H9 (cell line): ENCODE measurements at regions not wholly inside any gene's neighbourhood (a gene's known extent, or its start where the extent isn't known, plus 50 kb on each side); places are given as distances from the start of the nearest gene placed in this dataset.

Source experiments
- DNase-seq: peaks from one replicate; pipeline ENCODE4 v3.0.0-alpha.2; 2017
- H2AFZ ChIP-seq: one replicate; pipeline ENCODE4 v1.6.1; 2013; ENCODE audit warnings: mild to moderate bottlenecking, low read length, control low read depth, moderate library complexity
- H2AK5ac ChIP-seq: 2 replicates; pipeline ENCODE4 v1.6.1; 2013; ENCODE audit warnings: low read length, control low read depth, mixed read lengths; ENCODE audit not compliant: insufficient read length
- H2BK120ac ChIP-seq: one replicate; pipeline ENCODE4 v1.6.1; 2013; ENCODE audit warnings: low read depth, mild to moderate bottlenecking, low read length, control low read depth, inconsistent platforms; ENCODE audit not compliant: poor library complexity, severe bottlenecking
- H2BK12ac ChIP-seq: 2 replicates; pipeline ENCODE4 v1.6.1; 2013; ENCODE audit warnings: low read length, control low read depth, mixed read lengths, low read depth; ENCODE audit not compliant: insufficient read length
- H2BK15ac ChIP-seq: 2 replicates; pipeline ENCODE4 v1.6.1; 2013; ENCODE audit warnings: low read depth, low read length, control low read depth
- H2BK20ac ChIP-seq: one replicate; pipeline ENCODE4 v1.6.1; 2013; ENCODE audit warnings: low read depth, mild to moderate bottlenecking, low read length, control low read depth, inconsistent platforms; ENCODE audit not compliant: poor library complexity, severe bottlenecking
- H2BK5ac ChIP-seq: 2 replicates; pipeline ENCODE4 v1.6.1; 2013; ENCODE audit warnings: low read length, control low read depth, mixed read lengths; ENCODE audit not compliant: insufficient read length
- H3K14ac ChIP-seq: 2 replicates; pipeline ENCODE4 v1.6.1; 2013; ENCODE audit warnings: low read length, control low read depth; ENCODE audit not compliant: insufficient read depth
- H3K18ac ChIP-seq: 2 replicates; pipeline ENCODE4 v1.6.1; 2013; ENCODE audit warnings: low read depth, mild to moderate bottlenecking, mixed read lengths, low read length, control low read depth; ENCODE audit not compliant: insufficient read length
- H3K23ac ChIP-seq: 2 replicates; pipeline ENCODE4 v1.6.1; 2013; ENCODE audit warnings: low read length, control low read depth, mixed read lengths, low read depth; ENCODE audit not compliant: insufficient read length
- H3K23me2 ChIP-seq: 2 replicates; pipeline ENCODE4 v1.6.1; 2013; ENCODE audit warnings: low read depth, mild to moderate bottlenecking, mixed read lengths, low read length, control low read depth; ENCODE audit not compliant: insufficient read length, poor library complexity, severe bottlenecking
- H3K27ac ChIP-seq: 2 replicates; pipeline ENCODE4 v1.5.1; 2013; ENCODE audit warnings: low read length, control low read depth, mixed read lengths, low read depth; ENCODE audit not compliant: insufficient read length
- H3K27me3 ChIP-seq: 2 replicates; pipeline ENCODE4 v1.6.1; 2013; ENCODE audit warnings: low read length, control low read depth, inconsistent platforms; ENCODE audit not compliant: insufficient read depth
- H3K4ac ChIP-seq: 2 replicates; pipeline ENCODE4 v1.6.1; 2013; ENCODE audit warnings: low read depth, mild to moderate bottlenecking, control low read depth, inconsistent platforms, low read length, moderate library complexity
- H3K4me1 ChIP-seq: 2 replicates; pipeline ENCODE4 v1.6.1; 2013; ENCODE audit warnings: low read length, control low read depth, inconsistent platforms; ENCODE audit not compliant: insufficient read depth
- H3K4me2 ChIP-seq: 2 replicates; pipeline ENCODE4 v1.6.1; 2013; ENCODE audit warnings: low read length, control low read depth, mixed read lengths; ENCODE audit not compliant: insufficient read length, insufficient read depth
- H3K56ac ChIP-seq: 2 replicates; pipeline ENCODE4 v1.6.1; 2013; ENCODE audit warnings: low read depth, mild to moderate bottlenecking, mixed read lengths, low read length, control low read depth; ENCODE audit not compliant: insufficient read length
- H3K79me1 ChIP-seq: 2 replicates; pipeline ENCODE4 v1.6.1; 2013; ENCODE audit warnings: low read depth, mild to moderate bottlenecking, moderate library complexity, low read length, control low read depth, inconsistent platforms; ENCODE audit not compliant: insufficient read depth, poor library complexity, severe bottlenecking
- H3K79me2 ChIP-seq: 2 replicates; pipeline ENCODE4 v1.6.1; 2013; ENCODE audit warnings: low read length, control low read depth, inconsistent platforms; ENCODE audit not compliant: insufficient read depth
- H3K9ac ChIP-seq: 2 replicates; pipeline ENCODE4 v1.6.1; 2013; ENCODE audit warnings: low read length, control low read depth, mixed read lengths; ENCODE audit not compliant: insufficient read length; ENCODE audit errors: extremely low read depth
- H3K9me3 ChIP-seq: one replicate; pipeline ENCODE4 v1.6.1; 2013; ENCODE audit warnings: low read depth, low read length, inconsistent platforms; ENCODE audit not compliant: control insufficient read depth
- H3T11ph ChIP-seq: one replicate; pipeline ENCODE4 v1.6.1; 2013; ENCODE audit warnings: mild to moderate bottlenecking, low read length, control low read depth, inconsistent platforms
- H4K20me1 ChIP-seq: one replicate; pipeline ENCODE4 v1.6.1; 2013; ENCODE audit not compliant: control insufficient read depth, insufficient read length, insufficient read depth
- H4K5ac ChIP-seq: 2 replicates; pipeline ENCODE4 v1.6.1; 2013; ENCODE audit warnings: low read depth, mild to moderate bottlenecking, mixed read lengths, low read length, control low read depth; ENCODE audit not compliant: insufficient read length
- H4K8ac ChIP-seq: replicated peaks from 2 replicates; pipeline ENCODE4 v1.6.1; 2013; ENCODE audit warnings: low read length, control low read depth, mixed read lengths, low read depth; ENCODE audit not compliant: insufficient read length
- H4K91ac ChIP-seq: 2 replicates; pipeline ENCODE4 v1.6.1; 2013; ENCODE audit warnings: low read depth, mild to moderate bottlenecking, moderate library complexity, mixed read lengths, low read length, control low read depth; ENCODE audit not compliant: insufficient read length
- H3K27ac Mint-ChIP-seq, 3 experiments: 2 replicates in 2 of 3; 3 replicates in 1 of 3; pipeline ENCODE4 v1.8.0; 2020 to 2021; ENCODE audit warnings: mixed read lengths in 3 of 3, mild to moderate bottlenecking in 1 of 3, moderate library complexity in 1 of 3
- H3K27me3 Mint-ChIP-seq: 2 replicates; pipeline ENCODE4 v1.8.0; 2021; ENCODE audit warnings: low read depth, mild to moderate bottlenecking, moderate library complexity, mixed read lengths
- H3K36me3 Mint-ChIP-seq, 3 experiments: 2 replicates in 2 of 3; 3 replicates in 1 of 3; pipeline ENCODE4 v1.8.0; 2020 to 2021; ENCODE audit warnings: low read depth in 3 of 3, mixed read lengths in 3 of 3; ENCODE audit not compliant: insufficient read depth in 1 of 3
- H3K4me1 Mint-ChIP-seq, 2 experiments: 2 replicates each; pipeline ENCODE4 v1.8.0; 2020; ENCODE audit warnings: mixed read lengths in 2 of 2
- H3K4me3 Mint-ChIP-seq, 2 experiments: 2 replicates in 1 of 2; 3 replicates in 1 of 2; pipeline ENCODE4 v1.8.0; 2020 to 2021; ENCODE audit warnings: mild to moderate bottlenecking in 2 of 2, mixed read lengths in 2 of 2, moderate library complexity in 1 of 2
- H3K9me3 Mint-ChIP-seq, 2 experiments: 2 replicates in 1 of 2; 3 replicates in 1 of 2; pipeline ENCODE4 v1.8.0; 2020; ENCODE audit warnings: mild to moderate bottlenecking in 2 of 2, mixed read lengths in 2 of 2, moderate library complexity in 1 of 2
- CTCF ChIP-seq: fragments of 200-600 bp; sonication (generic); conservative IDR thresholded peaks from 3 replicates; pipeline ENCODE4 v1.8.0; 2021; ENCODE audit warnings: antibody characterized with exemption, mild to moderate bottlenecking
- WGBS: extraction: QIAGEN DNeasy Blood & Tissue Kit; methylation state at CpG from one replicate; pipeline ENCODE4 v1.1.7; 2013; ENCODE audit warnings: missing lambda C conversion rate, low lambda C conversion rate, mixed read lengths; ENCODE audit not compliant: insufficient read length; ENCODE audit errors: extremely low coverage; 5-methylcytosine and 5-hydroxymethylcytosine counted together

- Histone ChIP-seq H3K79me1 (no peaks in the 10 kb centered on the region), H3K4me1 (no peaks in the 10 kb centered on the region), H3K4ac (no peak overlapping the region), H4K8ac (no peak overlapping the region), H2AFZ (no peak overlapping the region), H3T11ph (no peak overlapping the region), H3K9me3 (no peaks in the 10 kb centered on the region), H4K91ac (no peak overlapping the region), H2AK5ac (no peak overlapping the region), H3K9ac (no peak overlapping the region), H2BK5ac (no peak overlapping the region), H2BK12ac (no peak overlapping the region), H3K27me3 (no peaks in the 10 kb centered on the region), H3K14ac (no peak overlapping the region), H2BK120ac (no peak overlapping the region), H2BK20ac (no peak overlapping the region), H3K18ac (no peak overlapping the region), H4K5ac (no peak overlapping the region), H3K23me2 (no peaks in the 10 kb centered on the region), H3K4me2 (no peak overlapping the region), H3K23ac (no peak overlapping the region), H3K79me2 (no peaks in the 10 kb centered on the region), H2BK15ac (no peak overlapping the region), H3K56ac (no peak overlapping the region), H4K20me1 (no peaks in the 10 kb centered on the region), H3K27ac (no peak overlapping the region)
- TF ChIP-seq CTCF: no peak
- no peaks in the 10 kb centered on the region; the same call in 1 of the 2 replicates for H3K27me3 Mint-ChIP-seq
- no peak overlapping the region for H3K27ac Mint-ChIP-seq
- no peaks in the 10 kb centered on the region for H3K36me3 Mint-ChIP-seq
- H3K9me3 Mint-ChIP-seq: peaks cover 0 to 2% of the 10 kb centered on the region in 2 experiments; a peak in 3 of 5 replicates
- H3K4me3 Mint-ChIP-seq: no peak overlapping the region
- no CpG with 5 or more reads among the region's 1 CpG for WGBS
- peaks cover 3 to 6% of the 10 kb centered on the region in 2 experiments; a peak in 2 of 4 replicates for H3K4me1 Mint-ChIP-seq
- no peak for DNase-seq
Observed at GRCh38 chr11:35078470-35078735, 60.6 kb upstream of the CD44 start.
